HG02763 (cell line): ENCODE measurements at regions not wholly inside any gene's neighbourhood (a gene's known extent, or its start where the extent isn't known, plus 50 kb on each side); places are given as distances from the start of the nearest gene placed in this dataset.

Experiments
- ATAC-seq: cut with Tn5 transposase; IDR thresholded peaks from one replicate; pipeline ENCODE4 v1.9.1; 2021; ENCODE audit warnings: mild to moderate bottlenecking, moderate library complexity; ENCODE audit not compliant: unreplicated experiment

GRCh38 chr4:14023896-14024295, 396.4 kb upstream of the BOD1L1 start:
- no peak for ATAC-seq

DNA sequence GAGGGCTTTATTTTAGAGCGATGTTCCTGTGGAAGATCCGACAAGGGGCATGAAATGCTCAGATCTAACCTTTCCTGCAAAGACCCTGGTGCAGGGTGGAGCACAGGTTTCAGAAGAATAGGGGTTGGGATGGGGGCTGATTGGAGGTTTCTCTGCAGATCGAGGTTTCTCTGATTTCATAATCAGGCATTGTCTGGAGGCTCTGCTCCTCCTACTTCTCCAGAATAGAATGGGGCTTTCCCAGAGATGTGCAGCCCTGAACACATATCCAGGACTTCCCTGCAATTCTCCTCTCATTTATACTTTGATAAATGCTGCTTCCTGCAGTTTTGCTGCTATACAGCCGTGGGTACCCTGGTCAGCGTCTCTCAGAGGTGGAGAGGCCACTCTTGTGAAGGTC, 397.6 kb upstream of the BOD1L1 start:
- no peak for ATAC-seq

- no peak for ATAC-seq
These were observed 398.4 kb upstream of the BOD1L1 start for GRCh38 chr4:14025891-14026290.

GRCh38 chr4:14028862-14029261, 401.3 kb upstream of the BOD1L1 start:
- ATAC-seq, result no peak

DNA sequence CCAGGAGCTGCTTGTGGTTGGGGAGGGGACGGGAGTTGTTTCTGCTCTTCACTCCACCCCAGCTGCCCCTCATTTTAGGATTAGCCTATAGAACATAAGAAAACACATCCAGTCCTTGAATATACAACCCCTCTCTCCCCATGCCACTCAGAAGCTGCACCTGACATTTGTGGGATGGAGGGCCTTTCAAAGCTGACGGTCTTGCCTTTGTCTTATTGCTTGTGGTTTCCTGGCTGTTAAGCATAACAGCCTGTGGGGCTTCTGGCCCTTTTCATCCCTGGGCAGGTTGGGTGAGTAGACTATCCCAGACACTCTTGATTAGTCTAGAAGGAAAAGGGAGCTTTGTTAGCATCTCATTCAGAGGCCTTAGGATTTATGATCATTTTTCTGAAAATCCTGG, 407.6 kb upstream of the BOD1L1 start:
- no peak for ATAC-seq

DNA sequence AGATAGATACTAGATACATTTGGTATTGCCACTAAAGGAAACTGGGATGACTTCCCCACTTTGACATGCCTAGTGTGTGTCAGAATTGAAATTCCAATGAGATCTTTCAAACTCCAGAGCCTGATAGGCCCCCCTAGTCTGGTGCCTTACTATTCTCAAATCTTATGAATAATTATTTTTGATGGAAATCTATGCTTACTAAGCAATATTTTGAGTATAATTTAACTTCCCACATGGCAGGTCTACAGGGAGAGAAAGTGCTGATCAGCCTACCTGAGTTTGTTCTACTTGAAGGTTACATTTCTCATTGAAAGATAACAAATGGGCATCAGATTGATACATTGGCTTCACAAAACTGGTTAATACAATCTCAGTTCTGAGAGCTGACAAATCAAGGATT, 415.7 kb upstream of the BOD1L1 start:
- ATAC-seq, result no peak

DNA sequence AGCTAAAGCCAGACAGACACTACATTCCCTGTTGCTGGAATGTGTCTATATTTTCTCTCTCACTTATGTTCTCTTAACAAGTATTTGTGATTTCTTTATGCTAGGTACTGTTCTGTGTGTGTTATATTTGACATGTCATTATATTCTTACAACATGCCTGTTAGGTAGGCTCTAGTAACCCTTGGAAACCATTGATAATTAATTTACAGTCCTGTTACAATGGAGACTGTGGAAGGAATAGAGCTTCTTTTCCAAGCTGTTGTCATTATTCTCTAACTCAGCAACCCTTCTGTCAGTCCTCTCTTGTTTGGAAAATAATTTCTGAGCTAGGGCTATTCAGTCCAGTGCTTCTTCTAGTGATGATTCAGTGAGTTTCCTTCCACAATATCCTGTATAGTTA, 419.1 kb upstream of the BOD1L1 start:
- no peak for ATAC-seq

GRCh38 chr4:14047840-14048239, 420.3 kb upstream of the BOD1L1 start:
- no peak for ATAC-seq

DNA sequence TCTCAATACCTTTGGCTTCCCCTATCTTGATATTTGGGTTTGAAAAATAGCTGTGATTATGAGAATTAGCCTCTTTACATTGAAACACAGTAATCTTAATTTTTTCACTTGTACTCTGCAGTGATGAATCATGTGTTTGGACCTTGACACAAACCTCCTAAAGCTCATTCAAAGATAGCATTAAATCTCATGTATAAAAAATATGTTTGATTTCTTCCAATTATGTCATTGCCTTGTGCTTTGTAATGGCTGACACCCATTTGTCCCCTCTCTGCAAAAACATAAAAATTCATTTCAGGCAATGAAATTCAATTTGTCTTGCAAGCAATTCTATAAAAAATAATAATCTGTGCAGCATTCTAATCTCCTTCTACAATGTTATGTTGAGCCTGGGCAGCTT, 422.4 kb upstream of the BOD1L1 start:
- no peak for ATAC-seq

- ATAC-seq, result no peak
These were observed 425.8 kb upstream of the BOD1L1 start for GRCh38 chr4:14053291-14053690.

GRCh38 chr4:14054391-14054790, 426.9 kb upstream of the BOD1L1 start:
- ATAC-seq, result no peak

- no peak for ATAC-seq
These were observed 431.5 kb upstream of the BOD1L1 start for GRCh38 chr4:14059006-14059405.

GRCh38 chr4:14064984-14065383, 437.5 kb upstream of the BOD1L1 start:
- ATAC-seq, result no peak

DNA sequence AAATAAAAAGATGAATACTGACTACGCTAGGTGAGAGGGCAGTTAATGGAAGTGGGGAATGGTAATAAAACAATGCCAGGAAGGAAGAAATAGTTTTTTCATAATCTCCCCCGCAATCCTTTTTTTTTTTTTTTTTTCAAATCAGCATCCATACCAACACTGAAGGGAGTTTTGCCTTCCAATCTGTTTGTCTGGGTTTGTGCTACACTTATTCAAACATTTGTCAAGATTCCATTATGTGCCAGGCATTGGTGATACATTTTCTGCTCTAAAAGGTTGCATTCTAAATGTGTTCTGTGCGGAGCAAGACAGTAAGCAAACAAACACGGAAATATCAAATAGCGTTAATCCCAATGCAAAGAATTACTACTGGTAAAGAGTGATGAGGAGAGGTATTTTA, 437.9 kb upstream of the BOD1L1 start:
- no peak for ATAC-seq

- no peak for ATAC-seq
These were observed 439.5 kb upstream of the BOD1L1 start for GRCh38 chr4:14066979-14067378.

- ATAC-seq, result no peak
These were observed 442.4 kb upstream of the BOD1L1 start for GRCh38 chr4:14069886-14070285.

DNA sequence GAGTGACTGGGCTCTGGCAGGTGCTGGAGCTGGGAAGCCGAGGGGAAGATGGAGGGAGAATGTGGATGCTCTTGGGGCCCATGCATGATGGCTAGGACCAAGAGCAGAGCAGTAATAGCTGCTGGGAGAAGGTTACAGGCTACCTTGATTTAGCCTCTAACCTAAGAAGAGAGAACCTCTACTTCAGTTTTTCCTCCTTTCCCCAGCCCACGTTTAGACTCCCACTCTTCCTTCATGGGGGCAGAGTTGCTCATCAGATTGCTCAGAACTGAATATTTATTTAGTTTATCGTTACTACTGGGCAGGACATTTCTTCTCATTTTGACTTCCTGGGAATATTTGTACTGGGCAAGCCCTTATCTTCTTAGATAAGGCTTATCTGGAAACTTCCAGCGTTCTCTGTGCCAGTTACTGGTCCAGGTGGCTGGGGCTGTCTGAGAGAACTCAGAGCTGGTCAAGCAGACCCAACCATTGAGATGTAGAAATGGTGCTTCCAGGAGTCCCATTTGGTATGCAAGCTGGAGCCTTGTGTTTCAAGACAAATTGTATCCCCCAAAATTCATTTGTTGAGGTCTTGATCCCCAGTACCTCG, 442.9 kb upstream of the BOD1L1 start:
- ATAC-seq, result no peak

DNA sequence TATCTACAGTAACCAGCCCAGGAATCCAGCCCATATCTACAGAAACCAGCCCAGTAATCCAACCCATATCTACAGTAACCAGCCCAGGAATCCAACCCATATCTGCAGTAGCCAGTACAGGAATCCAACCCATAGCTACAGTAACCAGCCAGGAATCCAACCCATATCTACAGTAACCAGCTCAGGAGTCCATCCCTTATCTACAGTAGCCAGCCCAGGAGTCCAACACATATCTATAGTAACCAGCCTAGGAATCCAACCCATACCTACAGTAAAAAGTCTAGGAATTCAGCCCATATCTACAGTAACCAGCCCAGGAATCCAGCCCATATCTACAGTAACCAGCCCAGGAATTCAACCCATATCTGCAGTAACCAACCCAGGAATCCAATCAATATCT, 445.0 kb upstream of the BOD1L1 start:
- ATAC-seq, result no peak

- no peak for ATAC-seq
These were observed 449.3 kb upstream of the BOD1L1 start for GRCh38 chr4:14076776-14077175.

- ATAC-seq, result no peak
These were observed 450.8 kb upstream of the BOD1L1 start for GRCh38 chr4:14078326-14078725.

GRCh38 chr4:14079601-14080000, 452.1 kb upstream of the BOD1L1 start:
- no peak for ATAC-seq

DNA sequence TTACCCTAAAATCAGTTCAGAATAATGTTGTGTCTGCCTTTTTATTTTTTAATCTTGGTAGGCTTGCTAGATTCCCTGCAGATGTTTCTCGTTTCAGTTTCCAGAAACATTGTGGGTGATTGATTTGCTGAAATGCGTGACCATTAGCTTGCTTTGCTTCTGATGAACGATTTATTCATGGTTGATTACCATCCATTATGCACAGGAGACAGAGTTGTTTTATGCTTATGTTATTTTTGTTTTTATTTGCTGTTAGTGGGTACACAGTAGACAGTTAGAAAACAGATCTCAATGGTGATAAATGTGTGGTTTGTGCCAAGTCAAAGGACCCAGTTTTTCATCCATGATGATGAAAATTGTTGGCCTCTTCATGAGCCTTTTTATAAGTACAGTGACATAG, 455.6 kb upstream of the BOD1L1 start:
- ATAC-seq, result no peak

GRCh38 chr4:14084598-14084997, 457.1 kb upstream of the BOD1L1 start:
- ATAC-seq, result no peak

DNA sequence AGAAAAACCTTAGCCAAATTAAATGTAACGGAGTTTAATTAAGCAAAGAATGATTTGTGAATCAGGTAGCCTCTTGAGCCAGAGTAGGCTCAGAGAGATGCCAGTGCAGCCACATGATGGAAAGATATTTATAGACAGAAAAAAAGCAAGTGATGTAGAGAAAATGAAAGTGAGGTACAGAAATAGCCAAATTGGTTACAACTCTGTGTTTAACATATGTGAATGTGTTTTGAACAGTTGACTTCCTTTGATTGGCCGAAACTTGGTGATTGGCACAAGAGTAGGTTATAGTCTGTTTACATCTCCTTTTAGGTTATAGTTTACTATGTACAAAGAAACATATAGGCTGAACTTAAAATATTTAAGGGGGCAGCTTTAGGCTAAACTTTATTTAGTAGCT, 459.9 kb upstream of the BOD1L1 start:
- ATAC-seq, result peak; percentile 90
